Sigmoid colon (tissue), 4 donors: ENCODE measurements at regions not wholly inside any gene's neighbourhood (a gene's known extent, or its start where the extent isn't known, plus 50 kb on each side); places are given as distances from the start of the nearest gene placed in this dataset.

ENCODE experiments used
- POLR2A ChIP-seq, 2 donors: fragments of 450-650 bp; IDR thresholded peaks; one replicate each; pipeline ENCODE4 v1.6.1; 2016; ENCODE audit warnings: antibody characterized with exemption in 2 of 2, mild to moderate bottlenecking in 2 of 2, moderate library complexity in 2 of 2
- POLR2AphosphoS5 ChIP-seq, 4 donors: sonication (generic); formaldehyde crosslinking; IDR thresholded peaks; one replicate each; pipeline ENCODE4 v1.6.1; 2017; ENCODE audit warnings: antibody characterized with exemption in 4 of 4
- TF ChIP-seq, protein P1 (sequence below), 4 experiments: fragments of 450-650 bp in 3 of 4; fragments of 200-600 bp in 1 of 4; IDR thresholded peaks; one replicate each; pipeline ENCODE4 v1.5.1; 2016 to 2019; ENCODE audit warnings: antibody characterized with exemption in 4 of 4, mild to moderate bottlenecking in 3 of 4, moderate library complexity in 2 of 4

DNA sequence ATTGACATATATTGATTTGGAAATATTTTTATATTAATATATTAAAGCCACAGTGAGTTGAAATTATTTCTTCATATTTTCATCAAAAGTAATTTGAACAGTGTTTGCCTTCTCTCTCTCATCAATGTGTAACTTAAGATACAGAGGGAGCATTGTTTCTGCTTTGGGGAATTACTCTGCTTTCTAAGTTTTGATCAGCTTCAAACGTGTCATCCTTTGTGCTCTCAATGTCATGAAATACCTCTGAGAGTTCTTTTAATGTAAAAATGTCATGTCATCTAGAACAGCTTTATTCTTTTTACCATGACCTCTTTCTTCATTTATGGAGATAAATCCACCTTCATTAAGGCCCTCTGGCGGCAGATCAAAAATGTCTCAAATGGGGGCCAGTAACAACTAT is 259.4 kb upstream of the STXBP5 start:
- TF ChIP-seq, protein P1, sequence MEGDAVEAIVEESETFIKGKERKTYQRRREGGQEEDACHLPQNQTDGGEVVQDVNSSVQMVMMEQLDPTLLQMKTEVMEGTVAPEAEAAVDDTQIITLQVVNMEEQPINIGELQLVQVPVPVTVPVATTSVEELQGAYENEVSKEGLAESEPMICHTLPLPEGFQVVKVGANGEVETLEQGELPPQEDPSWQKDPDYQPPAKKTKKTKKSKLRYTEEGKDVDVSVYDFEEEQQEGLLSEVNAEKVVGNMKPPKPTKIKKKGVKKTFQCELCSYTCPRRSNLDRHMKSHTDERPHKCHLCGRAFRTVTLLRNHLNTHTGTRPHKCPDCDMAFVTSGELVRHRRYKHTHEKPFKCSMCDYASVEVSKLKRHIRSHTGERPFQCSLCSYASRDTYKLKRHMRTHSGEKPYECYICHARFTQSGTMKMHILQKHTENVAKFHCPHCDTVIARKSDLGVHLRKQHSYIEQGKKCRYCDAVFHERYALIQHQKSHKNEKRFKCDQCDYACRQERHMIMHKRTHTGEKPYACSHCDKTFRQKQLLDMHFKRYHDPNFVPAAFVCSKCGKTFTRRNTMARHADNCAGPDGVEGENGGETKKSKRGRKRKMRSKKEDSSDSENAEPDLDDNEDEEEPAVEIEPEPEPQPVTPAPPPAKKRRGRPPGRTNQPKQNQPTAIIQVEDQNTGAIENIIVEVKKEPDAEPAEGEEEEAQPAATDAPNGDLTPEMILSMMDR (IDR thresholded peaks at IDR 0.05): no peak
- TF ChIP-seq POLR2A (IDR thresholded peaks at IDR 0.05): no peak
- TF ChIP-seq POLR2AphosphoS5 (IDR thresholded peaks at IDR 0.05): no peak
